ENCODE measurements at regions not wholly inside any gene's neighbourhood (a gene's known extent, or its start where the extent isn't known, plus 50 kb on each side); places are given as distances from the start of the nearest gene placed in this dataset.

- TF ChIP-seq CTCF (conservative IDR thresholded peaks at IDR 0.05; ENCODE audit: low read length): no peak
Measured at GRCh38 chr15:29466292-29466691, 196.7 kb upstream of the NSMCE3 start.

GRCh38 chr15:29465816-29466215, 196.2 kb upstream of the NSMCE3 start:
- H3K4me3 ChIP-seq (ENCODE audit: low read length): no peak overlapping the region
- no peak for DNase-seq (ENCODE audit: low read depth)
- no peak for TF ChIP-seq CTCF (conservative IDR thresholded peaks at IDR 0.05; ENCODE audit: low read length)

More at GRCh38 chr15:29466292-29466691, 196.7 kb upstream of the NSMCE3 start:
- no peak overlapping the region for H3K4me3 ChIP-seq (ENCODE audit: low read length)
- no peak for DNase-seq (ENCODE audit: low read depth)

GRCh38 chr15:29465196-29465595, 195.6 kb upstream of the NSMCE3 start:
- H3K4me3 ChIP-seq (ENCODE audit: low read length): no peak overlapping the region
- no peak for TF ChIP-seq CTCF (conservative IDR thresholded peaks at IDR 0.05; ENCODE audit: low read length)
- DNase-seq (ENCODE audit: low read depth): no peak

- no peak for TF ChIP-seq CTCF (conservative IDR thresholded peaks at IDR 0.05; ENCODE audit: low read length)
- no peak for DNase-seq (ENCODE audit: low read depth)
- no peak overlapping the region for H3K4me3 ChIP-seq (ENCODE audit: low read length)
Measured at GRCh38 chr15:29461877-29462276, 192.3 kb upstream of the NSMCE3 start.

GRCh38 chr15:29458361-29458760, 188.7 kb upstream of the NSMCE3 start:
- TF ChIP-seq CTCF (conservative IDR thresholded peaks at IDR 0.05; ENCODE audit: low read length): no peak
- no peak overlapping the region for H3K4me3 ChIP-seq (ENCODE audit: low read length)
- DNase-seq (ENCODE audit: low read depth): no peak

- H3K4me3 ChIP-seq (ENCODE audit: low read length): no peak overlapping the region
- TF ChIP-seq CTCF (conservative IDR thresholded peaks at IDR 0.05; ENCODE audit: low read length): no peak
- no peak for DNase-seq (ENCODE audit: low read depth)
Measured at GRCh38 chr15:29457729-29458128, 188.1 kb upstream of the NSMCE3 start.

GRCh38 chr15:29456964-29457363, 187.3 kb upstream of the NSMCE3 start:
- H3K4me3 ChIP-seq (ENCODE audit: low read length): no peak overlapping the region
- DNase-seq (ENCODE audit: low read depth): no peak
- no peak for TF ChIP-seq CTCF (conservative IDR thresholded peaks at IDR 0.05; ENCODE audit: low read length)

All from AG10803 (cell line).